Trophoblast cell (in vitro differentiated cells and primary cell): ENCODE measurements at regions not wholly inside any gene's neighbourhood (a gene's known extent, or its start where the extent isn't known, plus 50 kb on each side); places are given as distances from the start of the nearest gene placed in this dataset.

Experiments
- DNase-seq, 2 donors: peaks; one replicate each; pipeline ENCODE4 v3.0.0-alpha.2; 2016
- H2AFZ ChIP-seq: 2 replicates; pipeline ENCODE4 v1.6.1; 2013; ENCODE audit warnings: low read length, moderate library complexity, mild to moderate bottlenecking; ENCODE audit not compliant: insufficient read depth, poor library complexity
- H2AK5ac ChIP-seq: 2 replicates; pipeline ENCODE4 v1.6.1; 2013; ENCODE audit warnings: mild to moderate bottlenecking, low read length
- H2BK120ac ChIP-seq: 2 replicates; pipeline ENCODE4 v1.6.1; 2013; ENCODE audit warnings: low read length, mild to moderate bottlenecking, moderate library complexity; ENCODE audit not compliant: insufficient read depth, poor library complexity
- H2BK12ac ChIP-seq: 2 replicates; pipeline ENCODE4 v1.6.1; 2013; ENCODE audit warnings: mild to moderate bottlenecking, low read length, moderate library complexity
- H2BK5ac ChIP-seq: 2 replicates; pipeline ENCODE4 v1.6.1; 2013; ENCODE audit warnings: low read length, low read depth, moderate library complexity, mild to moderate bottlenecking; ENCODE audit not compliant: poor library complexity
- H3K14ac ChIP-seq: 2 replicates; pipeline ENCODE4 v1.6.1; 2013; ENCODE audit warnings: mild to moderate bottlenecking, low read length
- H3K18ac ChIP-seq: 2 replicates; pipeline ENCODE4 v1.6.1; 2013; ENCODE audit warnings: mild to moderate bottlenecking, low read length
- H3K23ac ChIP-seq: 2 replicates; pipeline ENCODE4 v1.6.1; 2013; ENCODE audit warnings: low read length
- H3K27ac ChIP-seq: 2 replicates; pipeline ENCODE4 v1.5.1; 2013; ENCODE audit warnings: low read depth, mild to moderate bottlenecking, inconsistent platforms, low read length, moderate library complexity
- H3K27me3 ChIP-seq: 2 replicates; pipeline ENCODE4 v1.6.1; 2013; ENCODE audit warnings: inconsistent platforms, mild to moderate bottlenecking, low read length, moderate library complexity; ENCODE audit not compliant: insufficient read depth
- H3K36me3 ChIP-seq, 2 experiments: 1 replicate in 1 of 2; 2 replicates in 1 of 2; pipeline ENCODE4 v1.6.1; 2013; ENCODE audit warnings: low read length in 2 of 2, mild to moderate bottlenecking in 2 of 2, moderate library complexity in 1 of 2; ENCODE audit not compliant: insufficient read depth in 2 of 2, control insufficient read depth in 1 of 2
- H3K4ac ChIP-seq: 2 replicates; pipeline ENCODE4 v1.6.1; 2013; ENCODE audit warnings: low read depth, mild to moderate bottlenecking, low read length, moderate library complexity
- H3K4me1 ChIP-seq, 2 experiments: 1 replicate in 1 of 2; 2 replicates in 1 of 2; pipeline ENCODE4 v1.6.1; 2013; ENCODE audit warnings: low read length in 2 of 2, mild to moderate bottlenecking in 2 of 2, moderate library complexity in 1 of 2; ENCODE audit not compliant: insufficient read depth in 2 of 2, control insufficient read depth in 1 of 2
- H3K4me2 ChIP-seq: 2 replicates; pipeline ENCODE4 v1.6.1; 2013; ENCODE audit warnings: inconsistent platforms, mild to moderate bottlenecking, low read length, moderate library complexity
- H3K4me3 ChIP-seq: 2 replicates; pipeline ENCODE4 v1.5.1; 2013; ENCODE audit warnings: mild to moderate bottlenecking, low read depth, low read length, inconsistent platforms
- H3K79me1 ChIP-seq: one replicate; pipeline ENCODE4 v1.6.1; 2013; ENCODE audit warnings: low read length
- H3K79me2 ChIP-seq: 2 replicates; pipeline ENCODE4 v1.6.1; 2013; ENCODE audit warnings: low read length, mild to moderate bottlenecking; ENCODE audit not compliant: control insufficient read depth, insufficient read depth, poor library complexity
- H3K9ac ChIP-seq: 2 replicates; pipeline ENCODE4 v1.6.1; 2013; ENCODE audit warnings: mild to moderate bottlenecking, low read length
- H3K9me3 ChIP-seq: 2 replicates; pipeline ENCODE4 v1.6.1; 2013; ENCODE audit warnings: low read depth, mild to moderate bottlenecking, control low read depth, inconsistent platforms, low read length; ENCODE audit not compliant: insufficient read depth
- H4K12ac ChIP-seq: 2 replicates; pipeline ENCODE4 v1.6.1; 2013; ENCODE audit warnings: low read depth, mild to moderate bottlenecking, low read length, moderate library complexity
- H4K8ac ChIP-seq: 2 replicates; pipeline ENCODE4 v1.6.1; 2013; ENCODE audit warnings: low read depth, mild to moderate bottlenecking, low read length, moderate library complexity
- H4K91ac ChIP-seq: one replicate; pipeline ENCODE4 v1.6.1; 2013; ENCODE audit warnings: low read depth, mild to moderate bottlenecking, low read length, moderate library complexity
- WGBS: extraction: QIAGEN DNeasy Blood & Tissue Kit; methylation state at CpG from one replicate; pipeline ENCODE4 v1.1.7; 2013; ENCODE audit warnings: missing lambda C conversion rate; ENCODE audit not compliant: insufficient read length, insufficient coverage; ENCODE audit errors: extremely low coverage; 5-methylcytosine and 5-hydroxymethylcytosine counted together

GRCh38 chr5:40171971-40172370 lies 507.7 kb upstream of the PTGER4 start:
- Histone ChIP-seq H2AK5ac (no peak overlapping the region), H3K27ac (no peak overlapping the region), H2BK120ac (no peak overlapping the region), H3K9ac (no peak overlapping the region), H3K79me2 (no peaks in the 10 kb centered on the region), H3K4me2 (no peak overlapping the region), H3K4me3 (no peak overlapping the region), H4K8ac (no peak overlapping the region), H2BK5ac (no peak overlapping the region), H3K14ac (no peak overlapping the region), H3K79me1 (no peaks in the 10 kb centered on the region), H2AFZ (no peak overlapping the region), H3K36me3 (no peaks in the 10 kb centered on the region), H3K23ac (no peak overlapping the region), H3K9me3 (no peaks in the 10 kb centered on the region), H3K18ac (no peak overlapping the region), H3K27me3 (no peaks in the 10 kb centered on the region), H4K91ac (no peak overlapping the region), H3K4me1 (no peaks in the 10 kb centered on the region), H4K12ac (no peak overlapping the region), H2BK12ac (no peak overlapping the region), H3K4ac (no peak overlapping the region)
- no CpG with 5 or more reads among the region's 2 CpGs for WGBS
- DNase-seq = peak in 1 of 2 donors; percentile 38

- Histone ChIP-seq H3K23ac (no peak overlapping the region), H3K36me3 (no peaks in the 10 kb centered on the region)
- WGBS = no CpG with 5 or more reads among the region's 3 CpGs
These were observed 512.4 kb upstream of the PTGER4 start for GRCh38 chr5:40167283-40167682.

DNA sequence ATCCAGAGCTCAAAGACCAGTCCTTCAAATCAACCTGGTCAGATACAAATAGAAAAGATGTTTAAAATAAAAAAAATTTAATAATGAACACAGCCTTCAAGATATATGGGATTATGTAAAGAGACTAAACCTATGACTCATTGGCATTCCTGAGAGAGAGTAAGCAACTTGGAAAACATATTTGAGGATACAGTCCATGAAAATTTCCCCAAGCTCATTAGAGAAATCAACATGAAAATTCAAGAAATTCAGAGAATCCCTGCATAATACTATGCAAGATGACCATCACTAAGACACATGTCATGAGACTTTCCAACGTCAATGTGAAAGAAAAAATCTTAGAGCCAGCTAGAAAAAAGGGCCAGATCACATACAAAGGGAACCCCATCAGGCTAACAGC lies 512.9 kb upstream of the PTGER4 start:
- no peak overlapping the region for H2BK5ac ChIP-seq
- no peak overlapping the region for H3K9ac ChIP-seq
- peaks cover 2% of the 10 kb centered on the region for H3K9me3 ChIP-seq
- DNase-seq = peak in 1 of 2 donors; percentile 36
- no peak overlapping the region for H2AFZ ChIP-seq
- H2AK5ac ChIP-seq = no peak overlapping the region
- no peak overlapping the region for H3K4me2 ChIP-seq
- peaks cover 2 to 4% of the 10 kb centered on the region in 2 experiments for H3K4me1 ChIP-seq
- no peak overlapping the region for H2BK120ac ChIP-seq
- H3K27ac ChIP-seq = no peak overlapping the region
- no peak overlapping the region for H4K91ac ChIP-seq
- H3K36me3 ChIP-seq = no peaks in the 10 kb centered on the region
- no peak overlapping the region for H3K14ac ChIP-seq
- no peak overlapping the region for H4K12ac ChIP-seq
- no peak overlapping the region for H4K8ac ChIP-seq
- no peaks in the 10 kb centered on the region for H3K27me3 ChIP-seq
- no peak overlapping the region for H3K4me3 ChIP-seq
- H3K18ac ChIP-seq = no peak overlapping the region
- no peaks in the 10 kb centered on the region for H3K79me2 ChIP-seq
- no CpG with 5 or more reads among the region's 1 CpG for WGBS
- no peaks in the 10 kb centered on the region for H3K79me1 ChIP-seq
- H3K4ac ChIP-seq = no peak overlapping the region
- no peak overlapping the region for H2BK12ac ChIP-seq
- H3K23ac ChIP-seq = no peak overlapping the region

More at GRCh38 chr5:40167283-40167682, 512.4 kb upstream of the PTGER4 start:
- Histone ChIP-seq H4K8ac (no peak overlapping the region), H3K4me1 (peaks cover 2 to 4% of the 10 kb centered on the region in 2 experiments), H4K12ac (no peak overlapping the region), H3K9ac (no peak overlapping the region), H2AFZ (no peak overlapping the region), H3K79me2 (no peaks in the 10 kb centered on the region), H3K27ac (no peak overlapping the region), H3K14ac (no peak overlapping the region), H2AK5ac (no peak overlapping the region), H3K9me3 (peaks cover 2% of the 10 kb centered on the region), H3K27me3 (no peaks in the 10 kb centered on the region), H3K18ac (no peak overlapping the region), H2BK120ac (no peak overlapping the region), H3K4me2 (no peak overlapping the region), H4K91ac (no peak overlapping the region), H3K79me1 (no peaks in the 10 kb centered on the region), H2BK5ac (no peak overlapping the region), H3K4me3 (no peak overlapping the region), H2BK12ac (no peak overlapping the region), H3K4ac (no peak overlapping the region)
- DNase-seq = peak in 1 of 2 donors; percentile 4

GRCh38 chr5:40165789-40166728 lies 513.7 kb upstream of the PTGER4 start:
- Histone ChIP-seq H2AK5ac (no peak overlapping the region), H2BK12ac (no peak overlapping the region), H2AFZ (no peak overlapping the region), H3K36me3 (no peaks in the 10 kb centered on the region), H3K4me3 (no peak overlapping the region), H4K8ac (no peak overlapping the region), H3K27ac (no peak overlapping the region), H3K18ac (no peak overlapping the region), H3K79me2 (no peaks in the 10 kb centered on the region), H3K14ac (no peak overlapping the region), H4K12ac (no peak overlapping the region), H3K4ac (no peak overlapping the region), H3K79me1 (no peaks in the 10 kb centered on the region), H2BK120ac (no peak overlapping the region), H3K4me1 (peaks cover 2 to 4% of the 10 kb centered on the region in 2 experiments), H3K9ac (no peak overlapping the region), H3K9me3 (peaks cover 2% of the 10 kb centered on the region), H3K4me2 (no peak overlapping the region), H4K91ac (no peak overlapping the region), H2BK5ac (no peak overlapping the region), H3K23ac (no peak overlapping the region), H3K27me3 (no peaks in the 10 kb centered on the region)
- DNase-seq = no peak
- no CpG with 5 or more reads among the region's 7 CpGs for WGBS
